ENCODE measurements at regions not wholly inside any gene's neighbourhood (a gene's known extent, or its start where the extent isn't known, plus 50 kb on each side); places are given as distances from the start of the nearest gene placed in this dataset.

DNA sequence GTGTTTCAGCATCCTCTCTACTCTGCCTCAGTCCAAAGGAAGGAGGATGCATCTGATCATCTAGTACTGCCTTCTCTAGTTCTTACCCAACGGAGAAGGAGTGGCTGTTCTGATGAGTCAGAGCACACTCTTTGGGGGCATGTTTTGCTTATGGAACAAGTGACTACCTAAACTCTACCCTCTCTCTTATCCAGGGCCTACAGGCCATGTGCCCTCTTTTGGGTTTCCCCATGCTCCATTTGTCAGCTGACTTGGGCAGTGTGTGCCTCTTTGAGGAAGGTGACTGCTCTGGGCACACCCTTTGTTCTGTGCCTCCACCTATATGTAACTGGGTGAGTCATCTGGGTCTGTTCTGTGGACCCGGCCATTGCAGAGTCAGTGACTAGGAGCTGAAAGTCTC, 89.6 kb upstream of the BNC2 start:
- BruUV-seq (replicated peaks), result no TSS peak
- Histone ChIP-seq H3K9me3 (ENCODE audit: control insufficient read depth, insufficient read depth, low read length) (no peaks in the 10 kb centered on the region), H2BK15ac (ENCODE audit: low read depth, low read length) (peak overlapping the region; percentile 92), H2BK20ac (ENCODE audit: low read depth, low read length) (peak overlapping the region; percentile 78; the same call in 1 of the 2 replicates), H3K36me3 (ENCODE audit: control insufficient read depth, insufficient read depth, low read length) (no peaks in the 10 kb centered on the region), H3K4me2 (ENCODE audit: low read depth, low read length) (no peak overlapping the region), H3K56ac (ENCODE audit: extremely low read depth, insufficient read depth, low read length) (no peak overlapping the region), H2BK120ac (ENCODE audit: low read depth, low read length) (peak overlapping the region; percentile 84), H3K9me1 (ENCODE audit: insufficient read depth, low read length) (peaks cover 10% of the 10 kb centered on the region), H4K91ac (ENCODE audit: insufficient read depth, low read depth, low read length) (peak overlapping the region; percentile 57; the same call in 1 of the 2 replicates), H2AFZ (replicated peaks; ENCODE audit: low read length, poor library complexity) (peak overlapping the region; percentile 89), H3K4ac (ENCODE audit: low read depth, low read length) (peak overlapping the region; percentile 88), H4K20me1 (ENCODE audit: insufficient read depth, low read length) (no peaks in the 10 kb centered on the region), H4K5ac (ENCODE audit: low read depth, low read length) (no peak overlapping the region; the same call in 1 of the 2 replicates), H3K4me1 (ENCODE audit: control insufficient read depth, insufficient read depth, low read length) (peaks cover 10% of the 10 kb centered on the region), H3K79me1 (ENCODE audit: low read depth in 1 of 2, low read length in 2 of 2) (no peaks in the 10 kb centered on the region), H3K27ac (ENCODE audit: insufficient read depth, low read length) (no peak overlapping the region), H3K14ac (replicated peaks; ENCODE audit: low read depth, low read length) (peak overlapping the region; percentile 62; the same call in 1 of the 2 replicates), H2AK5ac (ENCODE audit: low read depth, low read length) (peak overlapping the region; percentile 83), H4K8ac (ENCODE audit: low read depth in 2 of 2, low read length in 2 of 2) (peak overlapping the region in 1 of 2 experiments; percentile 84; a peak in 2 of 4 replicates), H3K27me3 (ENCODE audit: control insufficient read depth, insufficient read depth, low read length) (no peaks in the 10 kb centered on the region), H3K18ac (ENCODE audit: low read depth, low read length) (peak overlapping the region; percentile 9; the same call in 1 of the 2 replicates), H2BK5ac (ENCODE audit: low read depth, low read length, poor library complexity, severe bottlenecking) (peak overlapping the region; percentile 58), H3K9ac (ENCODE audit: low read depth, low read length) (no peak overlapping the region), H2AK9ac (replicated peaks; ENCODE audit: low read depth, low read length, poor library complexity) (peak overlapping the region; percentile 18), H3K4me3 (ENCODE audit: insufficient read depth, low read depth, low read length) (no peak overlapping the region), H3K23ac (ENCODE audit: low read depth, low read length) (0 out of 2 replicates have a peak overlapping the region, but pooled peaks have one; percentile 26)
- dilution Hi-C loops (cut with HindIII; ENCODE audit: low sequenced_read_pairs, unreplicated experiment) (no loop called here), intact Hi-C loops (cut with micrococcal nuclease) (loop anchor here (5.0 kb wide), 2 partner anchors 63 to 93 kb away; no protein-coding TSS in a partner anchor), in situ Hi-C loops (cut with MboI; ENCODE audit: low sequenced_read_pairs) (no loop called here)
- CTCF ChIA-PET, result no interaction called here
- DNase-seq (peak; percentile 61), ATAC-seq (ENCODE audit: low read depth) (no peak)
- TF ChIP-seq NFE2L2 (IDR thresholded peaks at IDR 0.05; ENCODE audit: low read depth, low read length), result no peak
- peak; percentile 40; the same call in 1 of the 2 replicates for TF ChIP-seq MAZ (IDR thresholded peaks at IDR 0.05; ENCODE audit: borderline replicate concordance, low read depth, low read length)
- TF ChIP-seq, protein P1, sequence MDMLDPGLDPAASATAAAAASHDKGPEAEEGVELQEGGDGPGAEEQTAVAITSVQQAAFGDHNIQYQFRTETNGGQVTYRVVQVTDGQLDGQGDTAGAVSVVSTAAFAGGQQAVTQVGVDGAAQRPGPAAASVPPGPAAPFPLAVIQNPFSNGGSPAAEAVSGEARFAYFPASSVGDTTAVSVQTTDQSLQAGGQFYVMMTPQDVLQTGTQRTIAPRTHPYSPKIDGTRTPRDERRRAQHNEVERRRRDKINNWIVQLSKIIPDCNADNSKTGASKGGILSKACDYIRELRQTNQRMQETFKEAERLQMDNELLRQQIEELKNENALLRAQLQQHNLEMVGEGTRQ (IDR thresholded peaks at IDR 0.05; ENCODE audit: low read depth, low read length), result peak; percentile 40; the same call in 1 of the 2 replicates
- peak; percentile 50 for TF ChIP-seq CEBPB (IDR thresholded peaks at IDR 0.05; ENCODE audit: low read depth, low read length)
- TF ChIP-seq FOS (IDR thresholded peaks at IDR 0.05; ENCODE audit: low read depth, low read length), result peak; percentile 17; the same call in 1 of the 2 replicates
- WGBS, 2 experiments (ENCODE audit: extremely low coverage in 2 of 2, insufficient read length in 1 of 2), result no CpG with 5 or more reads among the region's 2 CpGs
- POLR2A ChIA-PET (ENCODE audit: unreplicated experiment), result no interaction called here

Measured in IMR-90 (cell line).